ENCODE measurements at regions not wholly inside any gene's neighbourhood (a gene's known extent, or its start where the extent isn't known, plus 50 kb on each side); places are given as distances from the start of the nearest gene placed in this dataset.
A peak's percentile ranks its signal among the peaks of the same experiment; 100 is the strongest.

GRCh38 chr1:166740668-166741276 lies 98.5 kb upstream of the POGK start:
- no peak overlapping the region for H3T11ph ChIP-seq (ENCODE audit: low read length)
- H3K27me3 Mint-ChIP-seq (ENCODE audit: low read depth) = peaks cover 2% of the 10 kb centered on the region; the same call in 1 of the 2 replicates
- no peak overlapping the region for H2BK15ac ChIP-seq (ENCODE audit: low read depth, low read length)
- no peak for DNase-seq
- no peak overlapping the region for H3K4ac ChIP-seq (ENCODE audit: low read depth, low read length)
- H4K5ac ChIP-seq (ENCODE audit: insufficient read length, low read depth, low read length) = no peak overlapping the region
- H3K27ac Mint-ChIP-seq = peak overlapping the region in 2 of 3 experiments; percentile 6 to 22; a peak in 2 of 7 replicates
- peaks cover 0 to 11% of the 10 kb centered on the region in 2 experiments; a peak in 3 of 4 replicates for H3K4me1 Mint-ChIP-seq
- H4K8ac ChIP-seq (replicated peaks; ENCODE audit: insufficient read length, low read depth, low read length) = no peak overlapping the region
- H3K4me2 ChIP-seq (ENCODE audit: insufficient read depth, insufficient read length, low read length) = no peak overlapping the region
- no peak overlapping the region for H3K9ac ChIP-seq (ENCODE audit: extremely low read depth, insufficient read length, low read length)
- no peak overlapping the region for H3K18ac ChIP-seq (ENCODE audit: insufficient read length, low read depth, low read length)
- H4K20me1 ChIP-seq (ENCODE audit: control insufficient read depth, insufficient read depth, insufficient read length) = no peaks in the 10 kb centered on the region
- no peak overlapping the region for H2AK5ac ChIP-seq (ENCODE audit: insufficient read length, low read length)
- H3K56ac ChIP-seq (ENCODE audit: insufficient read length, low read depth, low read length) = no peak overlapping the region
- H3K79me1 ChIP-seq (ENCODE audit: insufficient read depth, low read depth, low read length, poor library complexity, severe bottlenecking) = no peaks in the 10 kb centered on the region
- no peak overlapping the region for H3K4me3 Mint-ChIP-seq
- no peak overlapping the region for H2BK12ac ChIP-seq (ENCODE audit: insufficient read length, low read depth, low read length)
- no peak for TF ChIP-seq CTCF (conservative IDR thresholded peaks at IDR 0.05)
- no peaks in the 10 kb centered on the region for H3K9me3 ChIP-seq (ENCODE audit: control insufficient read depth, low read depth, low read length)
- H2AFZ ChIP-seq (ENCODE audit: low read length) = no peak overlapping the region
- H3K4me1 ChIP-seq (ENCODE audit: insufficient read depth, low read length) = no peaks in the 10 kb centered on the region
- no peak overlapping the region for H4K91ac ChIP-seq (ENCODE audit: insufficient read length, low read depth, low read length)
- no peak overlapping the region for H2BK120ac ChIP-seq (ENCODE audit: low read depth, low read length, poor library complexity, severe bottlenecking)
- H3K23me2 ChIP-seq (ENCODE audit: insufficient read length, low read depth, low read length, poor library complexity, severe bottlenecking) = no peaks in the 10 kb centered on the region
- H3K23ac ChIP-seq (ENCODE audit: insufficient read length, low read depth, low read length) = no peak overlapping the region
- WGBS (ENCODE audit: extremely low coverage, insufficient read length, low lambda C conversion rate) = no CpG with 5 or more reads among the region's 3 CpGs
- H3K9me3 Mint-ChIP-seq = peaks cover 7 to 8% of the 10 kb centered on the region in 2 experiments
- no peak overlapping the region for H3K27ac ChIP-seq (ENCODE audit: insufficient read length, low read depth, low read length)
- no peaks in the 10 kb centered on the region for H3K27me3 ChIP-seq (ENCODE audit: insufficient read depth, low read length)
- no peak overlapping the region for H2BK20ac ChIP-seq (ENCODE audit: low read depth, low read length, poor library complexity, severe bottlenecking)
- no peaks in the 10 kb centered on the region for H3K79me2 ChIP-seq (ENCODE audit: insufficient read depth, low read length)
- peaks cover 0 to 7% (median 6%) of the 10 kb centered on the region in 3 experiments; a peak in 4 of 7 replicates for H3K36me3 Mint-ChIP-seq (ENCODE audit: insufficient read depth in 1 of 3, low read depth in 3 of 3)
- no peak overlapping the region for H2BK5ac ChIP-seq (ENCODE audit: insufficient read length, low read length)
- no peak overlapping the region for H3K14ac ChIP-seq (ENCODE audit: insufficient read depth, low read length)

Data from H9 (cell line).